WTC11 (cell line): ENCODE measurements at regions not wholly inside any gene's neighbourhood (a gene's known extent, or its start where the extent isn't known, plus 50 kb on each side); places are given as distances from the start of the nearest gene placed in this dataset.

Source experiments
- ATAC-seq: fragments of 200-7000 bp; cut with Tn5 transposase; 2 replicates; pipeline ENCODE4 v1.10.0; 2021; ENCODE audit warnings: mild to moderate bottlenecking, moderate library complexity
- CTCF ChIA-PET: fragments of 300-600 bp; sonication (Branson Sonifier 250); formaldehyde crosslinking; loops from one replicate; lab custom pipeline; 2021; ENCODE audit warnings: antibody characterized with exemption; lab: Charles Lee
- POLR2A ChIA-PET: fragments of 350-600 bp; sonication (Branson Sonifier 250); formaldehyde crosslinking; loops from one replicate; lab custom pipeline; 2021; ENCODE audit warnings: antibody characterized with exemption; lab: Charles Lee
- DNase-seq: peaks from one replicate; pipeline ENCODE4 v3.0.0; 2021; ENCODE audit warnings: low spot score
- H3K27ac Mint-ChIP-seq: 2 replicates; pipeline ENCODE4 v1.8.0; 2021; ENCODE audit warnings: mixed read lengths
- H3K27me3 Mint-ChIP-seq: 2 replicates; pipeline ENCODE4 v1.8.0; 2021; ENCODE audit warnings: low read depth, mild to moderate bottlenecking, moderate library complexity, mixed read lengths
- H3K36me3 Mint-ChIP-seq: 2 replicates; pipeline ENCODE4 v1.8.0; 2021; ENCODE audit warnings: mixed read lengths
- H3K4me1 Mint-ChIP-seq: 2 replicates; pipeline ENCODE4 v1.8.0; 2022; ENCODE audit warnings: mixed read lengths
- H3K4me3 Mint-ChIP-seq: 2 replicates; pipeline ENCODE4 v1.8.0; 2021; ENCODE audit warnings: mild to moderate bottlenecking, moderate library complexity, mixed read lengths
- H3K9me3 Mint-ChIP-seq: 2 replicates; pipeline ENCODE4 v1.8.0; 2021; ENCODE audit warnings: mixed read lengths
- AR ChIP-seq: fragments of 250-450 bp; sonication (Bioruptor Pico); IDR thresholded peaks from 2 replicates; pipeline ENCODE4 v1.9.0; 2021; ENCODE audit warnings: mild to moderate bottlenecking
- ATF1 ChIP-seq: sonication (generic); formaldehyde crosslinking; IDR thresholded peaks from 2 replicates; pipeline ENCODE4 v1.8.1; 2023; ENCODE audit warnings: mild to moderate bottlenecking, moderate library complexity, missing genetic modification reagents
- ATF6 ChIP-seq: sonication (generic); formaldehyde crosslinking; IDR thresholded peaks from 2 replicates; pipeline ENCODE4 v1.8.1; 2023; ENCODE audit warnings: mild to moderate bottlenecking, missing genetic modification reagents
- ETV6 ChIP-seq: sonication (generic); formaldehyde crosslinking; IDR thresholded peaks from 2 replicates; pipeline ENCODE4 v1.8.1; 2022; ENCODE audit warnings: mild to moderate bottlenecking, missing genetic modification reagents
- FOXK1 ChIP-seq: sonication (generic); formaldehyde crosslinking; IDR thresholded peaks from 2 replicates; pipeline ENCODE4 v1.8.0; 2022; ENCODE audit warnings: mild to moderate bottlenecking, moderate library complexity, missing genetic modification reagents
- GTF2I ChIP-seq: fragments of 250-450 bp; sonication (Bioruptor Pico); conservative IDR thresholded peaks from 2 replicates; pipeline ENCODE4 v1.4.0; 2021; ENCODE audit warnings: mild to moderate bottlenecking
- IRF2 ChIP-seq: sonication (generic); formaldehyde crosslinking; IDR thresholded peaks from 2 replicates; pipeline ENCODE4 v1.8.0; 2022; ENCODE audit warnings: low read depth, missing genetic modification reagents, borderline replicate concordance
- JUN ChIP-seq: sonication (generic); formaldehyde crosslinking; IDR thresholded peaks from 2 replicates; pipeline ENCODE4 v1.8.0; 2023; ENCODE audit warnings: mild to moderate bottlenecking, missing genetic modification reagents
- KAT7 ChIP-seq: sonication (generic); formaldehyde crosslinking; IDR thresholded peaks from 2 replicates; pipeline ENCODE4 v1.8.1; 2023; ENCODE audit warnings: missing genetic modification reagents, mild to moderate bottlenecking, borderline replicate concordance
- NFE2L1 ChIP-seq: sonication (generic); formaldehyde crosslinking; IDR thresholded peaks from 2 replicates; pipeline ENCODE4 v1.8.1; 2023; ENCODE audit warnings: missing genetic modification reagents
- NFYB ChIP-seq: sonication (generic); formaldehyde crosslinking; conservative IDR thresholded peaks from 2 replicates; pipeline ENCODE4 v1.8.0; 2022; ENCODE audit warnings: low read depth, missing genetic modification reagents
- NR2C2 ChIP-seq: sonication (generic); formaldehyde crosslinking; IDR thresholded peaks from 2 replicates; pipeline ENCODE4 v1.8.0; 2022; ENCODE audit warnings: mild to moderate bottlenecking, missing genetic modification reagents
- PRRX2 ChIP-seq: fragments of 250-450 bp; sonication (Bioruptor Pico); IDR thresholded peaks from 2 replicates; pipeline ENCODE4 v1.8.0; 2021; ENCODE audit warnings: mild to moderate bottlenecking
- RORB ChIP-seq: fragments of 250-450 bp; sonication (Bioruptor Pico); IDR thresholded peaks from 2 replicates; pipeline ENCODE4 v1.9.0; 2021; ENCODE audit warnings: mild to moderate bottlenecking
- SOX15 ChIP-seq: fragments of 250-450 bp; sonication (Bioruptor Pico); IDR thresholded peaks from 2 replicates; pipeline ENCODE4 v1.9.0; 2021; ENCODE audit warnings: mild to moderate bottlenecking
- STAT6 ChIP-seq: sonication (generic); formaldehyde crosslinking; conservative IDR thresholded peaks from 2 replicates; pipeline ENCODE4 v1.8.1; 2023; ENCODE audit warnings: mild to moderate bottlenecking, low read depth, missing genetic modification reagents, moderate library complexity
- ZBTB21 ChIP-seq: sonication (generic); formaldehyde crosslinking; IDR thresholded peaks from 2 replicates; pipeline ENCODE4 v1.8.1; 2023; ENCODE audit warnings: mild to moderate bottlenecking, missing genetic modification reagents, borderline replicate concordance
- ZMAT4 ChIP-seq: fragments of 250-450 bp; sonication (Bioruptor Pico); IDR thresholded peaks from 2 replicates; pipeline ENCODE4 v1.9.0; 2021; ENCODE audit warnings: mild to moderate bottlenecking
- ZNF263 ChIP-seq: sonication (generic); formaldehyde crosslinking; IDR thresholded peaks from 2 replicates; pipeline ENCODE4 v1.8.1; 2022; ENCODE audit warnings: low read depth, mild to moderate bottlenecking, moderate library complexity, missing genetic modification reagents

GRCh38 chr7:41437257-41438196 is 265.4 kb downstream of the INHBA start:
- Mint-ChIP-seq H3K27me3 (no peaks in the 10 kb centered on the region), H3K4me3 (no peak overlapping the region), H3K36me3 (peaks cover 5% of the 10 kb centered on the region), H3K9me3 (peaks cover 22% of the 10 kb centered on the region), H3K4me1 (0 out of 2 replicates have a peak, but pooled peaks cover 8% of the 10 kb centered on the region), H3K27ac (no peak overlapping the region)
- CTCF ChIA-PET: no interaction called here
- DNase-seq: no peak
- ATAC-seq: no peak
- POLR2A ChIA-PET: no interaction called here
- TF ChIP-seq GTF2I (CRISPR knock-in tag) (no peak), NR2C2 (CRISPR knock-in tag) (no peak), ATF6 (CRISPR knock-in tag) (no peak), ATF1 (CRISPR knock-in tag) (no peak), NFYB (CRISPR knock-in tag) (no peak), ETV6 (CRISPR knock-in tag) (no peak), STAT6 (CRISPR knock-in tag) (no peak), ZBTB21 (CRISPR knock-in tag) (no peak), AR (CRISPR knock-in tag) (no peak), ZMAT4 (CRISPR knock-in tag) (no peak), ZNF263 (no peak), JUN (CRISPR knock-in tag) (no peak), NFE2L1 (CRISPR knock-in tag) (no peak), RORB (CRISPR knock-in tag) (no peak), PRRX2 (no peak), KAT7 (CRISPR knock-in tag) (no peak), SOX15 (no peak), FOXK1 (CRISPR knock-in tag) (no peak), IRF2 (CRISPR knock-in tag) (no peak)
